Naive thymus-derived CD8-positive, alpha-beta T cell (primary cell): ENCODE measurements at regions not wholly inside any gene's neighbourhood (a gene's known extent, or its start where the extent isn't known, plus 50 kb on each side); places are given as distances from the start of the nearest gene placed in this dataset.
A peak's percentile ranks its signal among the peaks of the same experiment; 100 is the strongest.

Source experiments
- ATAC-seq, 2 donors: fragments of 150-1000 bp; cut with Tn5 transposase in 1 of 2; sonication (Bioruptor Pico), chemical (Tn5 transposase) in 1 of 2; 1 replicate in 1 of 2; 2 replicates in 1 of 2; pipeline ENCODE4 v1.10.0; 2021; ENCODE audit warnings: mild to moderate bottlenecking in 2 of 2, moderate library complexity in 2 of 2
- POLR2A ChIA-PET: fragments of 350-600 bp; sonication (Branson Sonifier 250); formaldehyde crosslinking; loops from one replicate; lab custom pipeline; 2021; ENCODE audit warnings: antibody characterized with exemption; lab: Charles Lee
- DNase-seq, 10 donors: peaks; one replicate each; pipeline versions ENCODE4 v3.0.0 to v3.0.0-alpha.2; 2020 to 2022
- H3K27ac Mint-ChIP-seq, 10 donors: one replicate each; pipeline ENCODE4 v1.8.0; 2020 to 2022; ENCODE audit warnings: mild to moderate bottlenecking in 10 of 10, mixed read lengths in 10 of 10, moderate library complexity in 4 of 10, inconsistent platforms in 1 of 10
- H3K27me3 Mint-ChIP-seq, 5 donors: one replicate each; pipeline ENCODE4 v1.8.0; 2021 to 2022; ENCODE audit warnings: mixed read lengths in 5 of 5
- H3K36me3 Mint-ChIP-seq, 3 donors: one replicate each; pipeline ENCODE4 v1.8.0; 2020 to 2022; ENCODE audit warnings: mixed read lengths in 3 of 3, mild to moderate bottlenecking in 2 of 3, inconsistent platforms in 1 of 3
- H3K4me1 Mint-ChIP-seq, 4 donors: one replicate each; pipeline ENCODE4 v1.8.0; 2021 to 2022; ENCODE audit warnings: mixed read lengths in 4 of 4
- H3K4me3 Mint-ChIP-seq, 10 donors: one replicate each; pipeline ENCODE4 v1.8.0; 2020 to 2022; ENCODE audit warnings: mild to moderate bottlenecking in 10 of 10, mixed read lengths in 10 of 10, moderate library complexity in 6 of 10, inconsistent platforms in 1 of 10
- H3K9me3 Mint-ChIP-seq, 9 donors: one replicate each; pipeline ENCODE4 v1.8.0; 2020 to 2022; ENCODE audit warnings: mixed read lengths in 9 of 9, mild to moderate bottlenecking in 3 of 9, inconsistent platforms in 1 of 9, moderate library complexity in 1 of 9

- no peak for DNase-seq
- peaks cover 2 to 16% (median 3%) of the 10 kb centered on the region in 5 donors for H3K27me3 Mint-ChIP-seq
- H3K36me3 Mint-ChIP-seq: no peaks in the 10 kb centered on the region
- H3K9me3 Mint-ChIP-seq: no peaks in the 10 kb centered on the region
- no peak for ATAC-seq
- no peak overlapping the region for H3K4me3 Mint-ChIP-seq
- H3K4me1 Mint-ChIP-seq: no peaks in the 10 kb centered on the region
- no peak overlapping the region for H3K27ac Mint-ChIP-seq
- POLR2A ChIA-PET: no interaction called here
These were observed 138.9 kb upstream of the GIMD1 start for GRCh38 chr4:106507440-106507839.

GRCh38 chr4:106503116-106504050 lies 134.8 kb upstream of the GIMD1 start:
- H3K9me3 Mint-ChIP-seq: peaks cover 0 to 2% (median 0%) of the 10 kb centered on the region in 9 donors
- peaks cover 6 to 27% (median 7%) of the 10 kb centered on the region in 5 donors for H3K27me3 Mint-ChIP-seq
- DNase-seq: no peak
- peaks cover 0 to 8% (median 0%) of the 10 kb centered on the region in 4 donors for H3K4me1 Mint-ChIP-seq
- ATAC-seq: no peak
- no peak overlapping the region for H3K4me3 Mint-ChIP-seq
- peaks cover 0 to 4% (median 0%) of the 10 kb centered on the region in 3 donors for H3K36me3 Mint-ChIP-seq
- H3K27ac Mint-ChIP-seq: no peak overlapping the region
- POLR2A ChIA-PET: interaction anchor here (0.6 kb wide), 1 partner anchor 86 kb away, joined by 3 read pairs; no protein-coding TSS in a partner anchor

- Mint-ChIP-seq H3K9me3 (peaks cover 0 to 2% (median 0%) of the 10 kb centered on the region in 9 donors), H3K27ac (no peak overlapping the region), H3K4me1 (peaks cover 0 to 8% (median 0%) of the 10 kb centered on the region in 4 donors), H3K27me3 (peaks cover 6 to 27% (median 9%) of the 10 kb centered on the region in 5 donors), H3K4me3 (no peak overlapping the region), H3K36me3 (peaks cover 0 to 4% (median 0%) of the 10 kb centered on the region in 3 donors)
- ATAC-seq: no peak
- DNase-seq: peak in 2 of 10 donors; percentile 5 to 11
- POLR2A ChIA-PET: no interaction called here
These were observed 133.6 kb upstream of the GIMD1 start for GRCh38 chr4:106502106-106502699.

- Mint-ChIP-seq H3K27ac (no peak overlapping the region), H3K27me3 (peaks cover 4 to 21% (median 7%) of the 10 kb centered on the region in 5 donors), H3K4me1 (peaks cover 0 to 6% (median 0%) of the 10 kb centered on the region in 4 donors), H3K9me3 (peaks cover 0 to 2% (median 0%) of the 10 kb centered on the region in 9 donors), H3K36me3 (peaks cover 0 to 4% (median 0%) of the 10 kb centered on the region in 3 donors), H3K4me3 (no peak overlapping the region)
- no peak for DNase-seq
- ATAC-seq: no peak
- POLR2A ChIA-PET: no interaction called here
These were observed 128.7 kb upstream of the GIMD1 start for GRCh38 chr4:106497271-106497670.

GRCh38 chr4:106496061-106496460 lies 127.5 kb upstream of the GIMD1 start:
- peaks cover 0 to 12% (median 4%) of the 10 kb centered on the region in 5 donors for H3K27me3 Mint-ChIP-seq
- no peak overlapping the region for H3K27ac Mint-ChIP-seq
- DNase-seq (no peak), ATAC-seq (no peak)
- H3K36me3 Mint-ChIP-seq: peaks cover 0 to 4% (median 0%) of the 10 kb centered on the region in 3 donors
- no peaks in the 10 kb centered on the region for H3K4me1 Mint-ChIP-seq
- POLR2A ChIA-PET: no interaction called here
- H3K4me3 Mint-ChIP-seq: no peak overlapping the region
- H3K9me3 Mint-ChIP-seq: peaks cover 0 to 5% (median 0%) of the 10 kb centered on the region in 9 donors

GRCh38 chr4:106495476-106495875 lies 126.9 kb upstream of the GIMD1 start:
- no peak overlapping the region for H3K27ac Mint-ChIP-seq
- H3K9me3 Mint-ChIP-seq: peaks cover 0 to 5% (median 0%) of the 10 kb centered on the region in 9 donors
- H3K27me3 Mint-ChIP-seq: peaks cover 0 to 12% (median 4%) of the 10 kb centered on the region in 5 donors
- no peak for DNase-seq
- ATAC-seq: no peak
- H3K36me3 Mint-ChIP-seq: peaks cover 0 to 4% (median 0%) of the 10 kb centered on the region in 3 donors
- POLR2A ChIA-PET: no interaction called here
- H3K4me1 Mint-ChIP-seq: no peaks in the 10 kb centered on the region
- H3K4me3 Mint-ChIP-seq: no peak overlapping the region

- Mint-ChIP-seq H3K27ac (no peak overlapping the region), H3K36me3 (peaks cover 0 to 4% (median 0%) of the 10 kb centered on the region in 3 donors), H3K4me3 (no peak overlapping the region), H3K27me3 (peaks cover 0 to 7% (median 2%) of the 10 kb centered on the region in 5 donors), H3K9me3 (peaks cover 0 to 5% (median 0%) of the 10 kb centered on the region in 9 donors), H3K4me1 (no peaks in the 10 kb centered on the region)
- POLR2A ChIA-PET: no interaction called here
- ATAC-seq (no peak), DNase-seq (no peak)
These were observed 125.5 kb upstream of the GIMD1 start for GRCh38 chr4:106494066-106494465.

- DNase-seq (no peak), ATAC-seq (no peak)
- Mint-ChIP-seq H3K4me1 (no peaks in the 10 kb centered on the region), H3K36me3 (no peaks in the 10 kb centered on the region), H3K9me3 (peaks cover 0 to 6% (median 2%) of the 10 kb centered on the region in 9 donors), H3K27ac (no peak overlapping the region), H3K27me3 (peaks cover 1 to 12% (median 5%) of the 10 kb centered on the region in 5 donors), H3K4me3 (no peak overlapping the region)
- POLR2A ChIA-PET: no interaction called here
These were observed 124.5 kb upstream of the GIMD1 start for GRCh38 chr4:106493086-106493485.

- POLR2A ChIA-PET: interaction anchor here (0.6 kb wide), 1 partner anchor 12 kb away, joined by 3 read pairs; no protein-coding TSS in a partner anchor
These were observed 118.0 kb upstream of the GIMD1 start for GRCh38 chr4:106486533-106486932.

GRCh38 chr4:106481801-106482200 lies 113.2 kb upstream of the GIMD1 start:
- H3K4me1 Mint-ChIP-seq: no peaks in the 10 kb centered on the region
- POLR2A ChIA-PET: no interaction called here
- ATAC-seq: no peak
- H3K27ac Mint-ChIP-seq: no peak overlapping the region
- H3K27me3 Mint-ChIP-seq: peaks cover 2 to 14% (median 10%) of the 10 kb centered on the region in 5 donors
- no peak overlapping the region for H3K4me3 Mint-ChIP-seq
- H3K9me3 Mint-ChIP-seq: peaks cover 0 to 14% (median 6%) of the 10 kb centered on the region in 9 donors
- no peak for DNase-seq
- peaks cover 0 to 4% (median 0%) of the 10 kb centered on the region in 3 donors for H3K36me3 Mint-ChIP-seq

More at GRCh38 chr4:106486533-106486932, 118.0 kb upstream of the GIMD1 start:
- Mint-ChIP-seq H3K4me1 (no peaks in the 10 kb centered on the region), H3K4me3 (no peak overlapping the region), H3K27me3 (peaks cover 8 to 35% (median 15%) of the 10 kb centered on the region in 5 donors), H3K9me3 (peaks cover 0 to 21% (median 8%) of the 10 kb centered on the region in 9 donors), H3K27ac (no peak overlapping the region), H3K36me3 (peaks cover 0 to 4% (median 0%) of the 10 kb centered on the region in 3 donors)
- no peak for DNase-seq
- no peak for ATAC-seq

GRCh38 chr4:106478152-106478551 lies 109.6 kb upstream of the GIMD1 start:
- Mint-ChIP-seq H3K9me3 (peaks cover 0 to 5% (median 3%) of the 10 kb centered on the region in 9 donors), H3K4me1 (no peaks in the 10 kb centered on the region), H3K27ac (no peak overlapping the region), H3K27me3 (peaks cover 0 to 7% (median 5%) of the 10 kb centered on the region in 5 donors), H3K36me3 (no peaks in the 10 kb centered on the region), H3K4me3 (no peak overlapping the region)
- no peak for ATAC-seq
- POLR2A ChIA-PET: no interaction called here
- no peak for DNase-seq

- Mint-ChIP-seq H3K9me3 (peaks cover 0 to 5% (median 0%) of the 10 kb centered on the region in 9 donors), H3K27ac (no peak overlapping the region), H3K27me3 (peaks cover under 1 to 10% (median 5%) of the 10 kb centered on the region in 5 donors), H3K4me1 (no peaks in the 10 kb centered on the region), H3K4me3 (no peak overlapping the region), H3K36me3 (peaks cover 0 to 5% (median 0%) of the 10 kb centered on the region in 3 donors)
- DNase-seq (no peak), ATAC-seq (no peak)
- POLR2A ChIA-PET: no interaction called here
These were observed 108.2 kb upstream of the GIMD1 start for GRCh38 chr4:106476741-106477140.
